AG04449 (cell line): ENCODE measurements at regions not wholly inside any gene's neighbourhood (a gene's known extent, or its start where the extent isn't known, plus 50 kb on each side); places are given as distances from the start of the nearest gene placed in this dataset.

Source experiments
- CTCF ChIA-PET: fragments of 350-600 bp; formaldehyde crosslinking; extraction: SDS; loops from one replicate; lab custom pipeline; 2021; ENCODE audit warnings: antibody characterized with exemption; lab: Yijun Ruan, JAX
- POLR2A ChIA-PET: fragments of 400-600, 350-600 bp; formaldehyde crosslinking; extraction: SDS; loops from one replicate; lab custom pipeline; 2020; ENCODE audit warnings: antibody characterized with exemption, inconsistent platforms; lab: Yijun Ruan, JAX
- DNase-seq: peaks from one replicate; pipeline ENCODE4 v3.0.0-alpha.2; 2010; ENCODE audit warnings: low read depth, low spot score
- H3K4me3 ChIP-seq: 2 replicates; pipeline ENCODE4 v1.5.1; 2011; ENCODE audit warnings: low read depth, mild to moderate bottlenecking, control low read depth, low read length
- CTCF ChIP-seq: IDR thresholded peaks from one replicate; pipeline ENCODE4 v1.5.1; 2011; ENCODE audit warnings: mild to moderate bottlenecking, moderate library complexity, low read length, control low read depth, inconsistent platforms; ENCODE audit not compliant: insufficient read depth; ENCODE audit errors: missing control alignments

- TF ChIP-seq CTCF, result no peak
- CTCF ChIA-PET, result no interaction called here
- POLR2A ChIA-PET, result no interaction called here
- H3K4me3 ChIP-seq, result no peak overlapping the region
- no peak for DNase-seq
These were observed 101.5 kb upstream of the GHR start for GRCh38 chr5:42321785-42322184.

GRCh38 chr5:42337143-42337542 lies 86.1 kb upstream of the GHR start:
- TF ChIP-seq CTCF, result no peak
- no peak for DNase-seq
- no peak overlapping the region for H3K4me3 ChIP-seq
- CTCF ChIA-PET, result no interaction called here
- POLR2A ChIA-PET, result no interaction called here

- ChIA-PET POLR2A (no interaction called here), CTCF (no interaction called here)
- TF ChIP-seq CTCF, result no peak
- no peak overlapping the region for H3K4me3 ChIP-seq
- no peak for DNase-seq
These were observed 85.6 kb upstream of the GHR start for GRCh38 chr5:42337607-42338006.

GRCh38 chr5:42338136-42338535 lies 85.1 kb upstream of the GHR start:
- POLR2A ChIA-PET, result no interaction called here
- no peak for TF ChIP-seq CTCF
- CTCF ChIA-PET, result no interaction called here
- no peak for DNase-seq
- H3K4me3 ChIP-seq, result no peak overlapping the region

- no peak for TF ChIP-seq CTCF
- no peak overlapping the region for H3K4me3 ChIP-seq
- ChIA-PET CTCF (no interaction called here), POLR2A (no interaction called here)
- DNase-seq, result no peak
These were observed 74.1 kb upstream of the GHR start for GRCh38 chr5:42349163-42349562.

- no peak overlapping the region for H3K4me3 ChIP-seq
- CTCF ChIA-PET, result no interaction called here
These were observed 71.3 kb upstream of the GHR start for GRCh38 chr5:42351956-42352355.

More at GRCh38 chr5:42351956-42352355, 71.3 kb upstream of the GHR start:
- TF ChIP-seq CTCF, result no peak
- no peak for DNase-seq
- POLR2A ChIA-PET, result no interaction called here
